SIG-M5 treated with dmso at 0.1 percent for 504 hours (cell line): ENCODE measurements at regions not wholly inside any gene's neighbourhood (a gene's known extent, or its start where the extent isn't known, plus 50 kb on each side); places are given as distances from the start of the nearest gene placed in this dataset.
"Not testable (repeated sequence)": the region's sequence is repeated elsewhere in the genome, so short reads cannot be mapped to it uniquely, and the experiment has no call there.

Experiments used
- DNase-seq: peaks from one replicate; lab custom pipeline; 2025; ENCODE audit not compliant: unreplicated experiment; lab: John Stamatoyannopoulos, UW

DNA sequence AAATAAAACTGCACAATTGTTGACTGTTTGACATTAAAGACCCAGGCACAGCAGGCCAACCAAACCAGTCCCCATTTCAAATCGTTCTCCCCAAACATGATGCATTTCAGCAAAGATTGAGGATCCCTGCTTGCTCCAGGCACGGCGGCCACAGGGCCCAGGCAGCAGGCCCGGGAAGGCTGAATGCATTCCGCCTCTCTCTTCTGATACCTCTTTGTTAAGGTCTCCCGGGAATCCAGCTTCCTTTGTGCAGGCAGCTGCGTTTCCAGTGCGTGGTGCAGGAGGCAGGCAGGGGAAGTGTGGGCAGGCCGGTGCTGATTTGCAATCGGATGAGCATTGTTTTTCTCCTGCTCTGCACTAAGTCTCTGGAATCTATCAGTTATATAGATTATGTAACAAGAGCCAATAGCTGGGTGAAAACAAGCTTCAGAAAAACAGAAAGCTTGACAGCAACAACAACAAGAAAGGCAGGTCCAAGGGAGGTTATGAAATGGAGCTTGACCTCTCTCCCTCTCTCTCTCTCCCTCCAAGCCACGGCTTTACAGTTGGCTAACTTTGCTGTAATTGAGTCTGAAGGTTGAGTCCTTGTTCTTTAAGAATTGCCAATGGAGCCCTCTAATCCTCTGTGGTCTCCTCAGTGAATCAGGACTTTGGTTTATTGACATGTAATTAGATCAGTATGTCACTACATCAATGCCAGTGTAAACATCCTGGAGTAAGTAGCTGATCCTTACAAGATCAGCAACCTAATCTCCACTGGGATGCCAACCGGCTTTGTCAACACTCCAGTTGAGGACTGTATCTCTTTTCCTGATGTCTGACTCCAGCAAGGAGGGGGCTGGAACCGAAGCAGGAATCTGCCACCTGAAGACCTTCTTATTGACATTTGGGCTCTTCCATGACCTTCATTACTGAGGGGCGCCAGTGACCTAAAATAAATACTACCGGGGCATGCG lies 338.0 kb downstream of the TEX29 start:
- no peak for DNase-seq

DNA sequence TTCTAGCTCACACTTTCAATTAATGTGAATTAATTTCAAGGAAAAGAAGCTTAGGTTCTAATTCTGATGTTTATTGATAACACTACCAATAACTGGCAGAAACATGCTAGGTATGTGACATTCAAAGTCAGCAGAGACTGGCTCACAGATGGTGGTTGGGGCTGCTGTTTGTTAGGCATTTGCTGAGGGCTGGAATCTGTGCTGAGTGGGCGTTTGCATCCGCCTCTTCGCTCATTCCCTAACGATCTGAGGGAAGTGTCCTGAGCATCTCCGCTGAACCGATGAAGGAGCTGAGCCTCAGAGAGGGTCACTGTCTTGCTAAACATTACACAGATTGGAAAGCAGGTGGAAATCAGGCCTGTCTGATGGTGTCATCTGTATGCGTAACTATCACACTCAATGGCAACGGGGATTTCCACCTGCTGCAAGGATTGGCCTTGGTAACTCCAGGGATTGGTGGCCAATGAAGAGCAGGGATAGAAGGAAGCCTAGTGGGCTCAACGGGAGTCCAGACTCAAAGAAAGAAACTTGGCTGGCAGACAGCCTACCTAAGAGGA lies 338.9 kb downstream of the TEX29 start:
- DNase-seq, result no peak

DNA sequence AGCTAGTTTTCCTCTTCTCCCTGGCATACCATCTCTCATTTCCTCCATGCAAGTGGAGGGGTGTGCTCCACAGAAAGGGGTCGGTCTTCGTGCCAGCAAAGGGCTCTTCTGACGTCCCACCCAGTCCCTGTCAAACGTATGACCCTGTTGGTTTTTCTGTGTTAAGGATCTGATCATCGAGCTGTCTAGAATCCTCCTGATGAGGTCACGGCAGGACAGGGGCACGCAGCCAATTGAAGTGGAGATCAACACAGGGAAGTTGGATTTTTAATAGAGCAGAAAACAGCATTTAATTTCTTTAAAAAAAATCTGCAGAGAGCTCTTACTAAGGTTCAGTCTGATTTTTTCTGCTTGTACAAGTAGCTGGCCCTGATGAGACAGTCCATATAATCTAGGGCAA lies 339.4 kb downstream of the TEX29 start:
- DNase-seq, result no peak

- DNase-seq, result no peak
Observed at GRCh38 chr13:111661052-111661451, 340.6 kb downstream of the TEX29 start.

DNA sequence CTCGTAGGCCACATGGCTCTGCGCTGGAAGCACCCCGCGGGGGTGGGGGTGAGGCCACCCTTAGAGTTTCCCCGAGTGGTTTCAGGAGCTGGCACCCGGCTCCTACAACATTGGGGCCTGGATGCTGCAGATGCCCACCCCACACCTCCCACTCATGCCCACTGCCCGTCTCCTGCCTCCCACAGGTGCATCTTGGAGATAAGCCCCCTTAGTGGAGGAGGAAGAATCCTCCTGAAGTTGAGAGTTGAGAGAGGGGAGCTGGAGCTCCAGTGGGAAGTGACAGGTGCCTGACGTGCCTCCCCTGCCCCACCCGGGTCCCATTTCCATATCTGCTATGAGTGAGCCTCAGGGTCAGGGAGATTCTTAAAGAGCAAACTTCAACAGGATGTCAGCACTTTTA lies 341.3 kb downstream of the TEX29 start:
- no peak for DNase-seq

DNA sequence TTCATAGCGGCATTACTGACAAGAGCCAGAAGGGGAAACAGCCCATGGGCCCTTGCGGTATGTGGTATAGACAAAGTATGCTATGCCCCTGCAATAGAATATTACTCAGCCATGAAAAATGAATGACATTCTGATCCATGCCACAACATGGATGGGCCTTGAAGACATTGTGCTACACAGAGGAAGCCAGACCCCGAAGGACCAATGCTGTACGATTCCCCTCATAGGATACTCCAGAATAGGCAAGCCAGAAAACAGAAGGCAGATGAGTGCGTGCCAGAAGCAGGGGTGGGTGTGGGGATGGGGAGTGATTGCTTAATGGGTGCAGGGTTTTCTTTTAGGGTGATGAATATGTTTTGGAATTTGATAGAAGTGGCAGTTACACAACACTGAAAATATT lies 342.0 kb downstream of the TEX29 start:
- no peak for DNase-seq

DNA sequence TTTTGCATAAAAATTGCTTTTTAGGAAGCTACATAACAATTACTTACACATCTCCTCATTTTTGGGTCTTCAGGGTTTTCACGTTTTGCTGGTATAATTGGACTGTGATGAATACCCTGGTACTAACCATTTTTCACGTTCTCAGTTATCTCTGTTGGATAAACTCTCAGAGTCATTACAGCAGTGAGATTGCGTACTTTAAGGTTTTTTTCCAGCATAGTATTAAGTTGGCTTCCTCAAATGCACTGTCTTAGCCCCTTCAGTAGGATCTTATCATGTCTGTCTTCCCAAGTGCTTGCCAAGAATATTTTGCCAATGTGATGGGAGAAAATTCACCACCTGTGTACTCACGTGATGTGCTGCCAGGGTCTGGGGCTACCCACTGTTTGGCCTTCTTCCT lies 342.5 kb downstream of the TEX29 start:
- no peak for DNase-seq

GRCh38 chr13:111663505-111663904 lies 343.1 kb downstream of the TEX29 start:
- DNase-seq, result no peak

GRCh38 chr13:111663953-111664421 lies 343.5 kb downstream of the TEX29 start:
- DNase-seq, result no peak

GRCh38 chr13:111664696-111665095 lies 344.3 kb downstream of the TEX29 start:
- DNase-seq, result no peak

- DNase-seq, result no peak
Observed at GRCh38 chr13:111665691-111666095, 345.3 kb downstream of the TEX29 start.

- DNase-seq, result no peak
Observed at GRCh38 chr13:111666164-111666776, 345.8 kb downstream of the TEX29 start.

- no peak for DNase-seq
Observed at GRCh38 chr13:111667757-111668156, 347.3 kb downstream of the TEX29 start.

DNA sequence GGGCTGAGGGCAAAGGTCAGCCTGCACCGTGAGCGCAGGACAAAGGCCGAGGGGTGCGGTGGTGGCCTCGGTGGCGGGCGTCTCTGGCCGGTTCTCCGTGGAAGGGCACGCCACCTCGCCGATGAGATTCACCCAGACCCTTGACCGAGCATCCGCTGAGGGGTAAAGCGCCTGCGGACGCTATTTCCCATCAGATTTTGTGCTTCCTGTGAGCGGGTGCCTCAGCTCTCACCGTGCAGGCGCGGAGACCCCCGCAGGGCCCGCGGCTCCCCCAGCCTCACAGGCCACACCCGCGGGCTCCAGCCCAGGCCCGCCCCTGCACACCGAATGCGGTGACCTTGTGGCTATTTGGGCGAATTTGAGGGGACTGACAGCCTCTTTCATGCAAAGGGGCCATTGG lies 348.0 kb downstream of the TEX29 start:
- DNase-seq, result no peak

DNA sequence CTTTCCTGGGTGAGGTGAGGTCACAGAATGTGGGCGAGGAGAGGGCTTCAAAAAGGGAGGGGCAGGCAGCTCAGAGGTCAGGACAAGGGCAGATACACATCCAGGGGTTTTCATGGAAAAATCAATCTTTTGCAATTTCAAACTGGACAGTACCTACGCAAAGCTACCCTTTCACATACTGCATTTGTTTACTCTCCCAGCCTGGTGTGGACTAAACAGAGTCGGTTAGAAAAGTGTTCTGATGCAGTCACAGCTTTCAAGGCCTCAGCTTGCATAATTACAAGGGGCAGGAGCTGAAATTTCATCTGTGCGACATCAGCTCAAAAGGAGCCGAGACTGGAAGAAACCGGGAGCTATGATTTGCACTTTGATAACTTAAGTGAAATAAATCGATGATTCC lies 351.8 kb downstream of the TEX29 start:
- DNase-seq, result not testable (repeated sequence)

DNA sequence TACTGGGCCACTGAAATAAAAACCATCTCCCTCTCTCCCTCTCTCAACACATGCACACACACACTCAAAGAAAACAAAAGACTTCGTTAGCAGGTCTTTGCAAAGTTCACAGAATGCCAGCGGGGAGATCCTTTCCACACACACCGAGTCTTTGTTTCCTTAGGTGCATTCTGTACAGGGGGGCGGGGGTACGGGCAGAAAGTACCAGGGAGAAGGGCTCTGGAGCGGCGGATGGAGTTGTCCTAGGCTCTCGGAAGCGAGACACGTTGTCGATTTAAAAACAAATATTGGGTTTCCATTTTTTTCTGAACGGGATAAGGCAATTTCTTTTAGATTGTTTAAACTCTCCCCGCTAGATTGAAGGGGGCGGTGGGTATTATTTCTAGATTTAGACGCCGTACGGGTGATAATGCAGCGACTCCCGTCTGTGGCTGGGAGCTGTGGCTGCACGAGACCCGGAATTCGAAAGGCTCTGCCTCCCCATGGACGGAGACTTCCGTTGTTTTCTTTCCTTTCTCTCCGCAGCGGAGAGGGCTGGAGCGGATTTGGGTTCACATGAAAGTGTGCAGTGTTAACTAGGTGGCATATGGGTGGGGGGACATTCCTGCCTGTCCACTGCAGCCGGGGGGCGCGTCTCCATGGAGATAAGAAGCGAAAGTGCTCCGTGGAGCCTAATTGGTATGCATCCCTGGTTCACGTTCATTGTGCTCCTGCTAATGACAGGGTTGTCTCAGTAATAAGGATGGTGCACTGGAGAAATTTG lies 357.9 kb downstream of the TEX29 start:
- DNase-seq, result not testable (repeated sequence)

GRCh38 chr13:111679645-111680044 lies 359.2 kb downstream of the TEX29 start:
- not testable (repeated sequence) for DNase-seq

- DNase-seq, result not testable (repeated sequence)
Observed at GRCh38 chr13:111680100-111680499, 359.7 kb downstream of the TEX29 start.

- DNase-seq, result not testable (repeated sequence)
Observed at GRCh38 chr13:111692028-111692427, 371.6 kb downstream of the TEX29 start.

DNA sequence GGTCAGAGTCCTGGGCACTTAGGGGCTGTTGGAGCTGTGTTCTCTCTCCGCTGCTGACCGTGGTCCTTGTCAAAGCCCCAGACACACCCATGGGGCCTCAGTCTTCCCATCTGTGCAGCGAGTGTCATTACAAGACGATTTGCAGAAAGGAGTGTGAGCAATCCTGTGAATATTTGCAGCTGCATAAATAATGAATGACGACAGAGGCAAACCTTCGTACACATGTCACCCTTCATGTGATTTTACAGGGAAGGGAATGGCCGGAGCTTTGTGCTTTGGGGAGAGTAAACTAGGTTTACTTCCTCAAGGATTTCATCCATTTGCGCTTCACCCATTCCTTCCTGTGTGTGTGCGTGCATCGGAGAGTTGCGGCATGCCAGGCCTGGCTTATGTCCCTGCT lies 370.8 kb upstream of the SOX1 start:
- not testable (repeated sequence) for DNase-seq

- not testable (repeated sequence) for DNase-seq
Observed at GRCh38 chr13:111702059-111702458, 364.9 kb upstream of the SOX1 start.
